NCI-H510A (cell line): ENCODE measurements at regions not wholly inside any gene's neighbourhood (a gene's known extent, or its start where the extent isn't known, plus 50 kb on each side); places are given as distances from the start of the nearest gene placed in this dataset.

Source experiments
- DNase-seq: peaks from one replicate; lab custom pipeline; 2025; lab: John Stamatoyannopoulos, UW

DNA sequence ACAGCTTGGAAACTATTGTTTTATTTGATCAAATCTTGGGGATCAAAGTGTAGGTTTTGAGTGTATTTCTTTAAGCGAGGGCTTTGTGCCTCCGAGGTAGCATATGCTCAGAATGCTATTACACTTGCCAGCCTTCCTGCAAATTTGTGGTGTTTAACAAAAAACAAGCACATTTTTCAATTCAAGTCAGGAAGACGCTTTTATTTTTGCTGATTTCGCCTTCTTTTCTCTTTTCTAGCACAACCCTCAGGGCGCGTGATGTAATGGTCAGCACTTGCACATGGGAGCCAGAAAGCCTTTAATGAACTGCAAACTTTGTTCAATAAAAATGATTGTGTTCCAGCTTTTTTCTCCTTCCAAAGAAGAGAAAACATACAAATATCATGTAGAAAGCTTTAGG is 466.5 kb downstream of the PRKD1 start:
- no peak for DNase-seq

DNA sequence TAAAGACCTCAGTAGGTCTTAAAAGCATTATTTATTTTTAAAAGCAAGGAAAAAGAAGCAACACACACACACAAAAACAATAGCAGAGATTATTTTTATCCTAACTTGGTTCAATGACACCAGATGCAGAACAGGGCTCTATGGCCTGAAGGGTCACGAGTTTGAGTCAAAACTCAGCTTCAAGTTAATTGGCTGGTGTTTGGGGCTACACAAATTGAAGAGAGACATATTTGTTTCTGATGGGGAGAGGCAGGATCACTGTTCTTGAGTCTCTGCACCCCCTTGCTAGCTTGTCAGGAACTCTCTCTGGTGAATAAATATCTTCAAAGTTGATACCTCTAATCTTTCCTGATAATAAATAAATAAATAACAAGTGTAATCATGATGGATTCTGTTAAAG is 466.1 kb downstream of the PRKD1 start:
- no peak for DNase-seq

DNA sequence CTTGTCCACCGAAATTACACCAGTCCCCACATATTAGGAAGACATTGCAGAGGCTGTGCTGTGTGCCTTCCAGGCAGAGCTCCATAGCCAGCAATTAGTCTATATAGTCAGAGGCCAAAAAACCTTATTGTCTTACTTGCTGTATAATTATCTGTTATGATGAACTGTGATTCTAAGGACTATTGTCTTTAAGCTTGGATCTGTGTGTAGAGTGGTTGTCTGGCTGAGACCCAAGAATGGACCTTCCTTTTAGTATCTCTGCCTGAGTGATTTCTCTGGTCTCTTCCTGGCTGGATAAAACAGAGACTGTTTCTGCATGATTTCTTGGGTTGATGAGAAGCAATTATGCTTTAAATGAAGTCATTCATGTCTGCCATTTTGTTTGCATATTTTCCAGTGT is 465.3 kb downstream of the PRKD1 start:
- DNase-seq, result no peak

DNA sequence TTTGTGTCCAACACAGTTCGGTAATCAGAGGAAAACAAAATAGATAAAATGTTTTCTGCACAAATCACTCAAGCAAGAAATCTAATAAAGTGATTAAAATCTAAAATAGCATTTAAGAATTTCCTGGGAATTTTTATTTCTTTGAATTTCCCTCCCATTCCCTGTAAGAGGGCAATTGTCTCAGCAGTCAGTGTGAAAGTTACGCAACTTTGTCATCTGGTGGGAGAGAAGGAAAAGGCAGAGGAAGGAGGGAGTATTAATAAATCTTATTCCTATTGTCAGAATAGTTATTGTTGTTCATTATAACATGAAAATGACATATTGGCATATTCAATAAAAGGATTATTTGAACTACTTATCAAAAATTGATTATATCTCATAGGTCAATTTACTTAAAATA is 464.9 kb downstream of the PRKD1 start:
- no peak for DNase-seq

DNA sequence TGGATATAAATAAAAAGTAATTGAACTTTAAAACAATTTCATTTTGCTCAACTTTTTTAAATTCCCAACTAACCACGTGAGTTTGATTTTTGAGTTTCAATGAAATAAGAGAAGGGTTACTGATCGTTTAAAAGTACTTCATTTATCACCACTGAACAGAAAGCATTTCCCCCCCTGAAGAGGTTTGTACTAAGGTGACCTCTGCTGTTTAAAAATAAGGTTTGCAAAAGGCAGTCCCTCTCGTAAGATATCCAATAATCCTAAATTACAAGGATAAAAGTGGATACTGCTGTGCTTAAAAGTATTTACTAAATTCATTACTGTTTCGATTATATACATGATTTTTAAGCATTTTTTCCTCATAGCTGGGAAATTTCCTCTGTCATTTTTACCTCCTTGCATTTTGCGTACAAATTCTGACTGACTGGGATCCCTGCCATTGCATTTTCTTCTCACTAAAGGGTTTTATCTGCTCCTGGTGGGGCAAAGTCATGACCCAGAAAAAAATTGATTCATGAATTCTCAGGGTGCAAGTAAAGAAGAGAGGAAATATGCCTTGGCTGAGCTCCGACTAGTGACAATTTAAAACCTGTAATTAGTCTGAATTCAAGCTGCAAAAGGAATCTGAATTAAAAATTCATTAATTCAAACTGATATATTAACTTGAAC is 463.8 kb downstream of the PRKD1 start:
- DNase-seq, result no peak

DNA sequence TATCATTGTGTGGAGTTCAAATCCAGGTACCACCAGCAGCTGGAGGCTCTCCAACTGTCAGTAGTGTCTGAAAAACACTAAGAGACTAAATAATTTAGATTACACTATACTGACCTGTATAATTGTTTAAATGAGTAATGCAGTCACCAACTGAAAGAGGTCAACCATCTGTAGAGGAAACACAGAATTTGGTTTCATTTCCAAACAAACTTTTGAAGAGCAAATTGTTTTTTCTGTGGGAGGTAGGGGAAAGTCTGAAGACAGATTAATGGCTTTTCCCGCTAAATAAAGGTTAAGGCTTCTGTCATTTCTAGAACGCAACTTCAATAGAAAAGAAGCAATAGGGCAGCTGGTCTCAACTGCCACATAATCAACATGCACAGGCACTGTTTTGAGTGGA is 462.6 kb downstream of the PRKD1 start:
- no peak for DNase-seq

DNA sequence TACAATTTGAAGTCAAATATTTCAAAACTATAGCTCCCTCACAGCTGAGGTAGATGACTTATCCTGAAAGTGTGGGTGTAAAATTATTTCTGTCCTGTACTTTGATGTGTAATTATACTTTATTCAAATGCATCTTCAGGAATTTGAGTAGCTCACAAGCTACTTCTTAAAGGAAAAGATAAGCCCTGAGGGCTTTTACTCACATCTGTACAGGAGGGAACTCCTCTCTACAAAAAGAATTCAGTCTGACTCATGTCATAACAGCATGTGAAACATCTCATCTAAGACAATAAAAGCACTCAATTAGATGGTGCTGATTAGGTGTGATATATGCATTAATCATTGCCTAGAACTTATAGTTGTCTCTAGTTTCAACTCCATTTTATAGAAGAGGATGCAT is 452.0 kb downstream of the PRKD1 start:
- no peak for DNase-seq

- DNase-seq, result no peak
Observed at GRCh38 chr14:29486132-29486531, 441.5 kb downstream of the PRKD1 start.

DNA sequence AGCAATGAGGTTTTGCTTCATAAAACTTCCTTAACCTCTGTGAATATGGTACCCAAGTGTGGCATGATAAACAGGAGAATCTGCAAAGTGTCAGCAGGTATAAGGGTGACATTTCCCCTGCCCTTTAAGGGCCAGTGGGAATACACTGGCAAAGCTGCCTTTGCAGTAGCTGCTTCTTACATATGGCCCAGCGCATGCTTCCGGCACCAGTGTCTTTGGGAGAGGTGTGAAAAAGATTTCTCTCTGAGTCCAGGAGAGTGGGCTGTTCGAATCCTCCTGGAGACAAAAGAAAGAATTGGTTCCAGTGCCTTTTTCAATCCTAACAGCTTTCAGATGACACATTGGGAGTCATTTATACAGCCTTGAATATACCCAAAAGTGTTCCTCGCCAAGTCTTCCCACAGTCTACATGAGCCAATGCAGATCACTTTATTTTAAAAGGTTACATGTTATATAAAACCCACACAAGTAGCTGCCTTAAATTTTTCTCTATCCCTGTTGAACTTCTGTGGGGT is 437.7 kb downstream of the PRKD1 start:
- no peak for DNase-seq

DNA sequence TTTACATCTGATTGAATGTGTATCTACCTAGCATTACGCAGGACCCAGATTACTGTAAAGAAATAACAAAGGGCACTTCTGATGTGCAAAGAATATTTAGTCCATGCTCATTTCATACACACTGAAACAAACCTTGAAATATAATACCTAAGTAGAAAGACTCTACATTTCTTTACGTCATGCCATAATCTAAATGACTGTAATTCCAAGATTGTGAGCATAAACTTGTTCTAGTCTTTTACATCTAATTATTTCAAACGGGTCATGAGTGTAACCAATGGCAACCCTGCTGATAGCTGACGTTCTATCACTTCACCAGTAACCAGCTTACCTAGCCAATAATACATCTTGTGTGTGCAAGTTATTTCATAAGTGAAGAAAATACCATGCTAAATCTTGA is 433.8 kb downstream of the PRKD1 start:
- no peak for DNase-seq

DNA sequence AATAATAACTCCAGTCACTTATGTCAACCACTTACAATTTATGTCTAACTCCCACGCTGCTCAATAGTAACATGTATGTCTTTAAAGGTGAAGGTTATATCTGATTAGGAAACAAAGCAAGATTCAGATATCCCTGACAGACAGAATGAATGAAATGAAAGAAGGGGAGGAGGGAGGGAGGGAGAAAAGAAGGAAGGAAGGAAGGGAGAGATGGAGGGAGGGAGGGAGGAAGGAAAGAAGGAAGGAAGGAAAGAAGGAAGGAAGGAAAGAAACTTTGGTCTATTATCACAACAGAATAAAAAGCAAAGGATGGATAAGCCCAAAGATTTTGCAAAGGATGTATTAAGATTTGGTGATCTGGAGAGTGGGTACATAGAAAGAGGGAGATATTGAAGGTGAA is 433.3 kb downstream of the PRKD1 start:
- no peak for DNase-seq

- no peak for DNase-seq
Observed at GRCh38 chr14:29503903-29504302, 423.7 kb downstream of the PRKD1 start.

DNA sequence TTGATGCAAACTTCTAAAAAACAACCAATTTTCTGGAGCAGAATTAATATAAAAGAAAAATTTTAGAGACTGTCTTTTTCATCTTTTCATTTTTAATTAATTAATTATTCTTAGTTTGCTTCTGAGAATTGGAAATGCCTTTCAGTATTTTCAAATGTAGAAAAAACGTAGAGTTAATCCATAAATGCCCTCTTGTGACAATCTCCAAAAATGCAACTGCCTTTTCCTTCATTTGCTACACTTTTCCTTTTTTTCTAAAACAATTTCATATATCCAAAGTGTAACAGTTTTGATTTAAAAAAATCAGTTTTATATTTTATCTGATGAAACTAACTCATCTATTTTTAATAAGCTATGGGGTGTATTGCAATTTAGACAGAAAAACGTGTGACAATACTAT is 409.3 kb downstream of the PRKD1 start:
- no peak for DNase-seq

DNA sequence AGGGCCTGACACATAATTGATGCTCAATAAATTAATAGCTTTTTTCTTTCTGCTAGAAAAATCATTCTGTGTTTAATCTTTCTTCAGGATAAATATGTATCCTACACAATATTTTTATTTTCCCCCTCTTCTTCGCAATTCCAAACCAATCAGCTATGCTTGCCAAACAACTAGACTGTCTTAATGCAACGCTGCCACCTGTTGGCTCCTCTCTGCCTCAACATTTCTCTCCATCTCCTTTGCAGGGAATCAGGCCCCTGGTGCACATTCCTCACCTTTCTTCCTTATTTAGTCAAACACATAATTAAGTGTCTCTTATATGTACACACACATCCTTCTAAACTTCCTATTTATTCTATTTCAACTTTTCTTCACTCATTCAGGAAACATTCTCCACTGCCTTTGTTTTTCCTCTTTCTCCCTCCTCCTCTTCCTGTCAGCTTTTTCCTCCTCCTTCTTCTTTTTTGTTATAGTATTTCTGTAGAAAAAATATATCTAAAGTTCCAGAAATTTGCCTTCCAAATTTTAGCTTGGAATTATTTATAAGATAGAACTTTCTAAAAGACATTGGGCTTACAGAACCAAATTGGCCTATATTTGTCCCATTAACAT is 406.0 kb downstream of the PRKD1 start:
- DNase-seq, result no peak
